Fibroblast of peridontal ligament (primary cell): ENCODE measurements at regions not wholly inside any gene's neighbourhood (a gene's known extent, or its start where the extent isn't known, plus 50 kb on each side); places are given as distances from the start of the nearest gene placed in this dataset.

Experiments used
- DNase-seq: peaks from one replicate; pipeline ENCODE4 v3.0.0-alpha.2; 2010; ENCODE audit errors: extremely low read depth

DNA sequence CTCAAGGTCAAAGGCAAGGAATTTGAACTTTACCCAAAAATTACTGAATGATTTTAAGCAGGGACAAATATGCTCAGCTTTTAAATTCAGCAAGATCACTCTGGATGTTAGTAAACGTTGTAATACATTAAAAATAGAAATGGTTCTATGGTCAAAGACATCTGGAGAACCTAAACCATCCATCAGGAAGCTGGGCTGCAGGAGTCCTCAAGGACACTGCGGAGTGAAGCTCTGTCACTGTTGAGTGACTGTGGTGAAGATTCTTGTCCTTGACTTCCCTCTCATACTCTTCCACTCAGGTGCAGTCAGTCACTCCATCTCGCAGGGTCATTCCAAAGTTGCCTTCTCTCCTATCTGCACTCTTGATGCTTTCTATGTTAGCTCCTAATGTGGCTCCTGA, 450.7 kb downstream of the FOXO1 start:
- no peak for DNase-seq

DNA sequence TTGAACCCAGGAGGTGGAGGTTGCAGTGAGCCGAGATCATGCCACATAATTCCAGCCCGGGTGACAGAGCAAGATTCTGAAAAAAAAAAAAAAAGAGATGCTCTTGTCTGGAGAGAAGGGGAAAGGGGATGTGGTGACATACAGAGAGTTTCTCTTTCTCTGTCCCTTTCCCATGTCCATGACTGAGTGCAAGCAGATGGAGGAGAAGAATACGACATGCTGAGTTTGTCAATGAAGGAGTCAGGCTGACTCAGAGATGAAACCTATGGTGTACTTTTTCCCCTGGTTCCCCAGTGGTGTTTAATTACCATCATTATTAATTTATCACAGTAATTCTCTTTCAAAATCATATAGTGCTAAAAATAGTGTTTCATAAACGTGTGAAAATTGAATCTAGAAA, 448.8 kb downstream of the FOXO1 start:
- DNase-seq: no peak

- no peak for DNase-seq
Measured at GRCh38 chr13:40220299-40220935, 446.0 kb downstream of the FOXO1 start.

DNA sequence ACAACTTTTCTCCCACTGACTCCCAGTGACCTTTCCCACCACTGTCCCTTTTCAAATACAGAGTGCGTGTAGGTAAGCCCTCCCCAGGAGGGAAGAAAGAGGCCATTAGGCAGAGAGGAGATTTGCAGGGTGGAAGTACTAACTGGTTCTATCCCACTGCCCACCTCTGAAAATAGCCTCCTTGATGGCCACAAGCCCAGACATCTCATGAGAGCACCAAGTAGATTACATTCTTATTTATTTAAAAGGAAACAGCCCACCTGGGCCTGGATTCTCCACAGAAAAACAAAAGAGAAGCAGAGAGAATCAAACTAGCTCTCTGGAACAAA, 445.3 kb downstream of the FOXO1 start:
- DNase-seq: no peak

DNA sequence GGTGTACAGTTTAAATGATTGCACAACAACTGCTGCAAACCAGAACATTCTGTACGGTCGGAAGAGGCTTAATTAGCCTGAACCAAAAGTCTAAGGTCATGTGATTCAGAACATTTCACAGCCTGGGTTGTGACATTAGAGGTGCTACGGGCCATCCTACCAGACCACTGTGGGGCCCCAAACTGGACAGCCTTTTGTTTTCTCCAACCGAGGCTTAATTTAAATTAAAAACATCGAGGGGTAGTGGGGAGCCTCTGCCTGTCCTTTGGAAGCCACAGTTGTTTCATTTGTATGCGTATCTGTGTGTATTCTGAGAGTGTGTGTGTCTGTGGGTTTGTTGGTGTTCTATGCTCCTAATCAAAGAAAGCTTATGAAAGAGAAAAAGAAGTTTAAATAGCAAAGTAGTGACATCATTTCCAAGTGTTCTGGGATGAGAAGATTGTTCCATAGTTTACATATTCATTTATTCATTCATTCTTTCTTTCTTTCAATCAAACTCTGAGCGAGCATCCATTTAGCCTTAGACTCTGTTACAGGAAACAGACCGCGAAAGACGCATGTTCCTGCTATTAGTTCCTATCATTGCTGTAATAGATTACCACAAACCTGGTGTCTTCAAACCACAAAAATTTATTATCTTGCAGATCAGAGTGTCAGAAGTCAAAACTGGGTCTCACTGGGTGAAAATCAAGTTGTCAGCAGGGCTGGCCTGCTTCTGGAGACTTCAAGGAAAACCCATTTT, 444.8 kb downstream of the FOXO1 start:
- peak; percentile 4 for DNase-seq

GRCh38 chr13:40223585-40223984, 442.9 kb downstream of the FOXO1 start:
- no peak for DNase-seq

DNA sequence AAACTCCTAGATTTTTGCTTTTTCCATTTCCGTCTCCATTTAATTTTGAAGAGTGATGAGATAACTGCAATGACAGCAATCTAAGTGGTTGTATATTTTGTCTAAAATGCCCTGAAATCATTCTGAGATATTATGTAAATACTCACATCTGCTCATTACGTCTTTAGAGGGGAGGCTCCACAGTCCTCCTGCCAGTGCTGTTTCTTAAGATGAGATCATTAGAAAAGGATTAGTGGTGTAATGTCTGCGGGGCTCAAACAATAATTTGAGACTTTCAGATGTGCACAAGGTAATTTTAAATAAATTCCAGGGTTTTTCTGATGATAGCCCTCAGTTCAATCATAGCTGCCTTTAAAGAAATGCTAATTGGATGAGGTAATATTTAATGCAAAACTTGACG, 437.9 kb downstream of the FOXO1 start:
- no peak for DNase-seq

DNA sequence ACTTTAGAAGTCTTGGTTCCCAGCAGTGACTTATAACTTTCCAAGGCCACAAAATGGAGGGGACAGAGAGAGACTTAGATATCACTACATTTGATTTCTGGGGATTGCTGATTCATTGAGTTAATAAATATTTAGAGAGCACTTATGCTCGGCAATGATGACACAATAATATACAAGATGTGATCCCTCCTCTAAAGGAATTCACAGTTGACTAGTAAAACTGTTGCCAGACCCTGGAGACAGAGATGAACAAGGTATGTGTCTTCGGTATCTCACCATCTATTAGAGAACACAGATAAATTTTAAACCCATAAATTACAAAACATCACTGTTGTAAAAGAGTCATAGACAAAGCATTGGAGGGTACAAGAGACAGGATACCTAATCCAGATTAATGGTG, 437.5 kb downstream of the FOXO1 start:
- DNase-seq: no peak

DNA sequence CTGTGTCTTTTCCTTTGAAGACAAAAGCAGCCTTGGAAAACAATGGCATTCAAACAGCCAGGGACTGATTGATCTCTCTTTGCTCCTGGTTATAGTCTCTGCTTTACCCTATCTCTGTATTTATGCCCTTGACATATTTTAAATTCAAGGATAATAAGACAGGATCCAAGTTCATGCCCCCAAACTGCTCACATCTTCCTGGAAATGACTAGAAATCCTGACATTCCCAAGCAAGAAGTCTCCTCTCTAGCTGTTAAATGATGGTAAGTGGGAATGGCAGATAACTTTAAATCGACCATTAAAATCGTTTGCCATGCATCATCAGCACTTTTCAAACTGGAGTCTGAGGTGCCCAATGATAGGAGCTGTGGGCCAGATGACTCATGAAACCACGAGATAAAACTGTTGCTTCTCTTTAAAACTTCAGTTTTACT, 435.6 kb downstream of the FOXO1 start:
- DNase-seq: no peak

- DNase-seq: no peak
Measured at GRCh38 chr13:40231311-40231710, 435.1 kb downstream of the FOXO1 start.

DNA sequence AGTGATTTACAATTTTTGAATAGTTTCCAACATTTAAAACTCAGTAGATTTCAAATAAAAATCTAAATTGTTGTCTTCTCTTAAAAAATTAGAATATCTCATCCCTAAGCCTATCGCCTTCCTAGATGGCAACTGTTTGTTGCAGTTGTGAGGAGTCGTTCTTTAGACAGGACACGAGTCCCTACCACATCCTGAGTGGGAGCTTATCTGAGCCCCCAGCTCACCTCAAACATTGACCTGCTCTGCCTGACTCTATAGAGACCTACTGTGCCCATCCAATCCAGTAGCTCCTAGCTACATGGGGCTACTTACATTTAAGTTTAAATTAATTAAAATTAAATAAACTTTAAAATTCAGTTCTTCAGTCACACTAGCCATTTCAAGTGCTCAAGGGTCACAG, 434.7 kb downstream of the FOXO1 start:
- DNase-seq: no peak

DNA sequence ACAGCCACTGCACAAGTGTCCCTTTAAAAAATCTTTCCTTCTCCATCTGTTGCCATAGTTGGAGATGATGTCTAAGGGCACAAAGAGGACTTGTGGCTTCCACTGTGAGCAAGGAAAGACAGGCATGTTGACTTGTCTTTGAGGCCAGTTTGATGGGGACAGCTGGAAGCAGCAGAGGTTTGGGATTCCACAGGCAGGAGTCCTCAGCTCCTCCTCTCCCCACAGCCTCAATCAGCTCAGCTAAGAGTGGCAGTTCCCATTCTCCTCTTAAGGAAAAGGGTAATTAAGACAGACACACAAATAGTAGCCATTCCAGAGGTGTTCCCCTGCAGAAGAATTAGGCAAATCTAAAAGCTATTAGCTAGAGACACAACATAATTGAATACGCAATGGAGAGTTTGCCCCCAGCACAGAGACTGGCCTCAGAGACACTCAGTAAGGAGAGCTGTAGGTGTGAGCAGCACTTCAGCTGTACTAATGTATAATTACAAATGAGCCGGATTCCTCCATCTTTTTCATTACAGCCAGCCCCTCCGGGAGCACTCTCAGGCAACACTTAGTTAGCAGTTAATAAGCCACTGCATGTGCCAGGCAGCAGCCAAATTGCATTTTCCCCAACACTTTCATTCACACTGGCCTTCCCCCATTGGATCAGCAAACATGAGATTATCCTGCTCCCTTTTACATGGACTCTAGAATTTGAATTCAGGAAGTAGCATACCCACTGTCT, 434.0 kb downstream of the FOXO1 start:
- no peak for DNase-seq

DNA sequence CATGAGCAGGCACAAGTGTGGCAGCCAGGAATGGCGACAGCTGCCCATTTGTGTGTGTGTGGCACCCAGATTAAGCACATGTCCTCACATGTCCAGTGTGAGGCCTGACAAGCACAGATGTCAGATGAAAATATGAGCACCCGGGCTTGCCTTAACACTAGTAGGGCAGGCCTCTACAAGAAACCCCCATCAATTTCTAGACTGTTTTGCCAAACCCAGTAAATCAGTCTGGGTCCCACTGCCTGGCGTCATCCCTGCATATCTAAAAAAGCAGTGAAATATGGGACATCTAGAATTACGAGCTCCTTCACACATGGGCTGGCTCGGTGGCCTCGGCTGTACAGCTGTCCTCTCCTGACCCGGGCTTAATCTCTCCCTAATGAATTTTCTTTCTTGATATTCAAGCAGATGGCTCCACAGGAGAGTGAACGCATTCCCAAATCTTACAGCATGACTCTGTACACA, 432.7 kb downstream of the FOXO1 start:
- no peak for DNase-seq

GRCh38 chr13:40235160-40235796, 431.2 kb downstream of the FOXO1 start:
- DNase-seq: no peak

DNA sequence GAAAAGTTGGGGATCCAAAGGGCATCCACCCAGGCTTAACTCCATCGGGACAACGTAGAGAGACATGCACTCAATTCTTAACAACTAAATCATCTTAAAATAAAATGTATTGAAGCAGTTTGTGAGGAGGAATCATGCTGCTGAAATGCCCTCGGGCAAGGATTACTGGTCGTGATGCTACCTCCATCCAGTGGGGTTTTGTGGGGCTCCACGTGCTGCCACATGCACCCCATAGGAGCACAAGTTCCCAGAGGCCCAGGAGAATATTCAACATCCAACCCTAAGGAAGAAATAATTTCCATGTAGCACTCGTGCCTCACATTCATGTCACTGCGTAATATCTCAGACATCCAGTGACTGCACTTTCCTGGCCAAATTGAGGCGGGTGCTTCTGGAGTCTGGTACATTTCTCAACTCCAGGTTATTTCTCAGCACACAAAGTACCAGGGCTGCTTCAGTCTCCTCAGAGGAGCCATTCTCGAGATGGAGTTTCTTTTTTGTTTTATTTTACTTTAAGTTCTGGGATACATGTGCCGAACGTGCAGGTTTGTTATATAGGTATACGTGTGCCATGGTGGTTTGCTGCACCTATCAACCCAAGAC, 429.8 kb downstream of the FOXO1 start:
- DNase-seq: no peak

GRCh38 chr13:40238761-40239160, 427.7 kb downstream of the FOXO1 start:
- DNase-seq: no peak

GRCh38 chr13:40240293-40240692, 426.1 kb downstream of the FOXO1 start:
- no peak for DNase-seq

- DNase-seq: no peak
Measured at GRCh38 chr13:40241125-40241798, 425.2 kb downstream of the FOXO1 start.

DNA sequence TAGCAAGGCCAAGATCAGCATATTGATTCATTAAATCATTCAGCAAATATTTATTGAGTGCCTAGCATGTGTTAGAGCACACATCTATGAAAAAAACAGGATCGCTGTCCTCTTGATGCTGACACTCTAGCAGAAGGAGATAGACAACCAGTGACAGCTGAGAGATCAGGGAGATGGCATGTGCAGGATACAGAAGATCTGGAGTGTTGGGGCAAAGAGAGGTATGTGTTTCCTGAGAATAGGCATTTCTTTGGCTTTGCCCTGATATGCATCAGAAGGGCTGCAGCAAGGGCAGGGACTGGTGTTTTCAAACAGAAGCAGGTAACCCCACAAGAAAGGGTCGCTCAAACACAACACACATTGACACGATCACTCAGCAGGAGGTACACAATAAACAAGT, 423.4 kb downstream of the FOXO1 start:
- no peak for DNase-seq

DNA sequence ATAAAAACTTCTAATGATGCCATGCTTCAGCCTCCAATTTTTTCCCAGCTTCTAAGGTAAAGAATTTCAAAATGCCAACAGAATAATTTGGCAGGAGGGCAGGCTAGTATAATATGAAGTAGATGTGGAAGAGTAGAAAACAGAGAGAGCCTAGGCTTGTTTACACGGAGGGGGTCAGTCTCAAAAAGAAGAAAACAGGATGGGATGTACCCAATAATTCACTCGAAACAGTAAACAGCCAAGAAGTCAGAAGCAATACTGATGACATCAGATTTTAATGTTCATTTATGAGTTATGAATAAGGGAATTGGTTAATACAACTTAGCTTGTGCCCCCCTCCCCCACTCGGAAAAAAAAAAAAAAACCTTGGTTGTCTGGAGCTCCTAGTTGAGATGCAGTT, 422.5 kb downstream of the FOXO1 start:
- no peak for DNase-seq

- no peak for DNase-seq
Measured at GRCh38 chr13:40245567-40245966, 420.9 kb downstream of the FOXO1 start.

- no peak for DNase-seq
Measured at GRCh38 chr13:40247845-40248244, 418.6 kb downstream of the FOXO1 start.
